Breast epithelium (tissue), 3 donors: ENCODE measurements at regions not wholly inside any gene's neighbourhood (a gene's known extent, or its start where the extent isn't known, plus 50 kb on each side); places are given as distances from the start of the nearest gene placed in this dataset.

Source experiments
- CTCF ChIP-seq, 3 donors: fragments of 450-650 bp; IDR thresholded peaks; one replicate each; pipeline ENCODE4 v1.5.1; 2016 to 2017; ENCODE audit warnings: antibody characterized with exemption in 3 of 3, mild to moderate bottlenecking in 3 of 3, moderate library complexity in 3 of 3
- POLR2A ChIP-seq: fragments of 450-650 bp; IDR thresholded peaks from one replicate; pipeline ENCODE4 v1.6.1; 2016; ENCODE audit warnings: antibody characterized with exemption, mild to moderate bottlenecking, moderate library complexity

GRCh38 chr7:101727184-101727583 lies 90.2 kb upstream of the CUX1 start:
- TF ChIP-seq POLR2A (no peak), CTCF (IDR thresholded peaks at IDR 0.05) (no peak)
